Fibroblast of pulmonary artery (primary cell): ENCODE measurements at regions not wholly inside any gene's neighbourhood (a gene's known extent, or its start where the extent isn't known, plus 50 kb on each side); places are given as distances from the start of the nearest gene placed in this dataset.
"Not testable (repeated sequence)": the region's sequence is repeated elsewhere in the genome, so short reads cannot be mapped to it uniquely, and the experiment has no call there.

Source experiments
- DNase-seq: peaks from one replicate; pipeline ENCODE4 v3.0.0-alpha.2; 2010; ENCODE audit warnings: low read depth
- H3K4me3 ChIP-seq: replicated peaks from 2 replicates; pipeline ENCODE4 v1.5.1; 2011; ENCODE audit warnings: low read depth, mild to moderate bottlenecking, control low read depth, low read length, moderate library complexity
- TF ChIP-seq, protein P1 (sequence below): IDR thresholded peaks from 2 replicates; pipeline ENCODE4 v1.5.1; 2011; ENCODE audit warnings: mild to moderate bottlenecking, control low read depth, low read length, inconsistent platforms; ENCODE audit errors: missing control alignments

GRCh38 chr5:25515525-25515924 is 870.7 kb upstream of the CDH10 start:
- DNase-seq = no peak
- TF ChIP-seq, protein P1, sequence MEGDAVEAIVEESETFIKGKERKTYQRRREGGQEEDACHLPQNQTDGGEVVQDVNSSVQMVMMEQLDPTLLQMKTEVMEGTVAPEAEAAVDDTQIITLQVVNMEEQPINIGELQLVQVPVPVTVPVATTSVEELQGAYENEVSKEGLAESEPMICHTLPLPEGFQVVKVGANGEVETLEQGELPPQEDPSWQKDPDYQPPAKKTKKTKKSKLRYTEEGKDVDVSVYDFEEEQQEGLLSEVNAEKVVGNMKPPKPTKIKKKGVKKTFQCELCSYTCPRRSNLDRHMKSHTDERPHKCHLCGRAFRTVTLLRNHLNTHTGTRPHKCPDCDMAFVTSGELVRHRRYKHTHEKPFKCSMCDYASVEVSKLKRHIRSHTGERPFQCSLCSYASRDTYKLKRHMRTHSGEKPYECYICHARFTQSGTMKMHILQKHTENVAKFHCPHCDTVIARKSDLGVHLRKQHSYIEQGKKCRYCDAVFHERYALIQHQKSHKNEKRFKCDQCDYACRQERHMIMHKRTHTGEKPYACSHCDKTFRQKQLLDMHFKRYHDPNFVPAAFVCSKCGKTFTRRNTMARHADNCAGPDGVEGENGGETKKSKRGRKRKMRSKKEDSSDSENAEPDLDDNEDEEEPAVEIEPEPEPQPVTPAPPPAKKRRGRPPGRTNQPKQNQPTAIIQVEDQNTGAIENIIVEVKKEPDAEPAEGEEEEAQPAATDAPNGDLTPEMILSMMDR = no peak

GRCh38 chr5:25510692-25511091 is 865.9 kb upstream of the CDH10 start:
- DNase-seq, H3K4me3 ChIP-seq: not testable (repeated sequence)

More at GRCh38 chr5:25515525-25515924, 870.7 kb upstream of the CDH10 start:
- H3K4me3 ChIP-seq = no peak overlapping the region

GRCh38 chr5:25508011-25508410 is 863.2 kb upstream of the CDH10 start:
- not testable (repeated sequence) for H3K4me3 ChIP-seq, DNase-seq

DNA sequence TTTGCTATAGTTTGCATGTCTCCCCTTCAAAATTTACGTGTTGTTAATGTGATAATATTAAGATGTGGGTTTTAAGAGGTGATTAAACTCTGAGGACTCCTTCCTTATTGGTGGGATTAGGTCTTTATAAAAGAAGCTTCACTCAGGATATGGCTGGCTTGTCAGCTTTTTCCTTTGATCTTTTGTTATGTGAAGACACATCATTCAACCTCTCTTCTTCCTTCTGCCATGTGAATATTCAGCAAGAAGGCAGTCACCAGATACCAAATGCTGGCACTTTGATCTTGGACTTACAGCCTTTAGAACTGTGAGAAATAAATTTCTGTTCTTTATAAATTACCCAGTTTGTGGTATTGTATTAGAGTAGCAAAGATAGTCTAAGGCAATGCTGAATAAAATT is 855.9 kb upstream of the CDH10 start:
- DNase-seq = no peak
- H3K4me3 ChIP-seq = no peak overlapping the region
- TF ChIP-seq, protein P1 = no peak

- TF ChIP-seq, protein P1 = no peak
- no peak overlapping the region for H3K4me3 ChIP-seq
- DNase-seq = no peak
These were observed 845.2 kb upstream of the CDH10 start for GRCh38 chr5:25489834-25490538.

GRCh38 chr5:25488119-25488518 is 843.3 kb upstream of the CDH10 start:
- no peak for DNase-seq
- TF ChIP-seq, protein P1 = no peak

DNA sequence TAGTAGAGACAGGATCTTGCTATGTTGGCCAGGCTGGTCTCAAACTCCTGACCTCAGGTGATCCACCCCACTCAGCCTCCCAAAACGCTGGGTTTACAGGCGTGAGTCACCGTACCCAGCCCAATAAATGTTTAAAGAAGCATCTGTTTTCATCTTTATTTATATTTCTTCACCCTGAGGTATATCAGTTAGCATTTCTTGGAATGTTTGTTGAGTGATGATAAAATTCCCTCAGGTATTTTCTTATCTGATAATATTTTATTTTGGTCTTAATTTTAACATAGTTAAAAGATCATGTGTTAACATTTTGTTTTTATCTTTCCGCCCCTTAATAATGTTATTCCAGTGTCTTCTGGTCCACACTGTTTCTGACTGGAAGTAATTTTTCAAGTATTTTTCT is 839.6 kb upstream of the CDH10 start:
- TF ChIP-seq, protein P1 = no peak
- no peak overlapping the region for H3K4me3 ChIP-seq
- no peak for DNase-seq

More at GRCh38 chr5:25488119-25488518, 843.3 kb upstream of the CDH10 start:
- H3K4me3 ChIP-seq = no peak overlapping the region

- H3K4me3 ChIP-seq = no peak overlapping the region
- DNase-seq = no peak
- TF ChIP-seq, protein P1 = no peak
These were observed 836.7 kb upstream of the CDH10 start for GRCh38 chr5:25481463-25481862.
